Loucy (cell line): ENCODE measurements at regions not wholly inside any gene's neighbourhood (a gene's known extent, or its start where the extent isn't known, plus 50 kb on each side); places are given as distances from the start of the nearest gene placed in this dataset.
"Not testable (repeated sequence)": the region's sequence is repeated elsewhere in the genome, so short reads cannot be mapped to it uniquely, and the experiment has no call there.

Source experiments
- H2AFZ ChIP-seq: fragments of 200-600 bp; sonication (generic); 2 replicates; pipeline ENCODE4 v1.6.0; 2016; ENCODE audit warnings: antibody characterized with exemption, mild to moderate bottlenecking, low read length, moderate library complexity
- H3F3A ChIP-seq: fragments of 200-600 bp; 2 replicates; pipeline ENCODE4 v1.6.0; 2016; ENCODE audit warnings: antibody characterized with exemption, low read depth, mild to moderate bottlenecking
- H3K27me3 ChIP-seq: fragments of 200-600 bp; sonication (generic); 2 replicates; pipeline ENCODE4 v1.6.1; 2014; ENCODE audit warnings: low read length, mild to moderate bottlenecking; ENCODE audit not compliant: insufficient read depth, poor library complexity, severe bottlenecking
- H3K36me3 ChIP-seq: fragments of 200-600 bp; sonication (generic); 2 replicates; pipeline ENCODE4 v1.6.1; 2016; ENCODE audit warnings: low read length; ENCODE audit not compliant: insufficient read depth
- H3K4me1 ChIP-seq: fragments of 200-600 bp; sonication (generic); 2 replicates; pipeline ENCODE4 v1.5.1; 2014; ENCODE audit warnings: low read length, mild to moderate bottlenecking; ENCODE audit not compliant: insufficient read depth, poor library complexity, severe bottlenecking
- H3K4me2 ChIP-seq: fragments of 200-600 bp; sonication (generic); 2 replicates; pipeline ENCODE4 v1.6.0; 2014; ENCODE audit warnings: antibody characterized with exemption, low read length, low read depth, mild to moderate bottlenecking; ENCODE audit not compliant: poor library complexity, severe bottlenecking
- H3K4me3 ChIP-seq: fragments of 200-600 bp; sonication (generic); 2 replicates; pipeline ENCODE4 v1.5.1; 2014; ENCODE audit warnings: low read length, mild to moderate bottlenecking, mixed read lengths; ENCODE audit not compliant: poor library complexity, severe bottlenecking
- H3K79me2 ChIP-seq: fragments of 200-600 bp; sonication (generic); 2 replicates; pipeline ENCODE4 v1.6.1; 2014; ENCODE audit warnings: low read length; ENCODE audit not compliant: insufficient read depth
- H3K9ac ChIP-seq: fragments of 200-600 bp; sonication (generic); 2 replicates; pipeline ENCODE4 v1.6.0; 2014; ENCODE audit warnings: mild to moderate bottlenecking, low read depth, low read length, moderate library complexity; ENCODE audit not compliant: poor library complexity, severe bottlenecking
- H3K9me2 ChIP-seq: fragments of 200-600 bp; sonication (generic); replicated peaks from 2 replicates; pipeline ENCODE4 v1.6.1; 2016; ENCODE audit warnings: low read depth, low read length, mixed read lengths
- H3K9me3 ChIP-seq: fragments of 200-600 bp; sonication (generic); 2 replicates; pipeline ENCODE4 v1.6.1; 2014; ENCODE audit warnings: mild to moderate bottlenecking, antibody characterized with exemption, low read length, low read depth; ENCODE audit not compliant: insufficient read depth
- H4K20me1 ChIP-seq: fragments of 200-600 bp; sonication (generic); 2 replicates; pipeline ENCODE4 v1.6.0; 2014; ENCODE audit warnings: antibody characterized with exemption, low read length, mild to moderate bottlenecking; ENCODE audit not compliant: insufficient read depth, poor library complexity, severe bottlenecking
- EZH2phosphoT487 ChIP-seq: fragments of 200-600 bp; IDR thresholded peaks from 2 replicates; pipeline ENCODE4 v1.6.1; 2018; ENCODE audit warnings: antibody characterized with exemption, mild to moderate bottlenecking, moderate library complexity, borderline replicate concordance
- TF ChIP-seq, protein P1 (sequence below): fragments of 200-600 bp; sonication (generic); conservative IDR thresholded peaks from 2 replicates; pipeline ENCODE4 v1.5.1; 2014; ENCODE audit warnings: mild to moderate bottlenecking, antibody characterized with exemption, low read length

DNA sequence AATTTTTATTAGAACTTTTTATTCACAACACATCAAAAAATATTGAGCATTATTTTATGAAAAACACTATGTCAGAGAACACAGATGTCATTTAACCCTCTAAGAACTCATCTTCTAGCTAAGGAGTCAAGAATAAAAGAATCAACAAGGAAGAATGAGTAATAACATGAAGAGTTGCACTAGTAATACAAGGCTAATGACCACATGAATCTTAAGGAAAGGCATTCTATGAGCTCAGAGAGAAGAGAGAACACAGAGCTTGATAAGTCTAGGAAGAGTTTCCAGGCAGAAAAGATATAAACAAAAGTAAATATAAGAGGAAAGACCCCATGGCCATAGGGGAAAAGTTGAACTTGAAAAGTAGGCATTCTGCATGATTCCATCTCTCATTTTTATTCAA is 166.5 kb downstream of the MAIP1 start:
- Histone ChIP-seq H4K20me1 (no peaks in the 10 kb centered on the region), H3K4me2 (no peak overlapping the region), H3F3A (no peaks in the 10 kb centered on the region), H3K9ac (no peak overlapping the region), H3K4me3 (no peak overlapping the region), H3K9me2 (no peaks in the 10 kb centered on the region), H3K36me3 (no peaks in the 10 kb centered on the region), H3K9me3 (no peaks in the 10 kb centered on the region), H2AFZ (no peak overlapping the region), H3K79me2 (no peaks in the 10 kb centered on the region), H3K4me1 (no peaks in the 10 kb centered on the region), H3K27me3 (no peaks in the 10 kb centered on the region)
- TF ChIP-seq, protein P1, sequence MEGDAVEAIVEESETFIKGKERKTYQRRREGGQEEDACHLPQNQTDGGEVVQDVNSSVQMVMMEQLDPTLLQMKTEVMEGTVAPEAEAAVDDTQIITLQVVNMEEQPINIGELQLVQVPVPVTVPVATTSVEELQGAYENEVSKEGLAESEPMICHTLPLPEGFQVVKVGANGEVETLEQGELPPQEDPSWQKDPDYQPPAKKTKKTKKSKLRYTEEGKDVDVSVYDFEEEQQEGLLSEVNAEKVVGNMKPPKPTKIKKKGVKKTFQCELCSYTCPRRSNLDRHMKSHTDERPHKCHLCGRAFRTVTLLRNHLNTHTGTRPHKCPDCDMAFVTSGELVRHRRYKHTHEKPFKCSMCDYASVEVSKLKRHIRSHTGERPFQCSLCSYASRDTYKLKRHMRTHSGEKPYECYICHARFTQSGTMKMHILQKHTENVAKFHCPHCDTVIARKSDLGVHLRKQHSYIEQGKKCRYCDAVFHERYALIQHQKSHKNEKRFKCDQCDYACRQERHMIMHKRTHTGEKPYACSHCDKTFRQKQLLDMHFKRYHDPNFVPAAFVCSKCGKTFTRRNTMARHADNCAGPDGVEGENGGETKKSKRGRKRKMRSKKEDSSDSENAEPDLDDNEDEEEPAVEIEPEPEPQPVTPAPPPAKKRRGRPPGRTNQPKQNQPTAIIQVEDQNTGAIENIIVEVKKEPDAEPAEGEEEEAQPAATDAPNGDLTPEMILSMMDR, result no peak
- TF ChIP-seq EZH2phosphoT487, result no peak

DNA sequence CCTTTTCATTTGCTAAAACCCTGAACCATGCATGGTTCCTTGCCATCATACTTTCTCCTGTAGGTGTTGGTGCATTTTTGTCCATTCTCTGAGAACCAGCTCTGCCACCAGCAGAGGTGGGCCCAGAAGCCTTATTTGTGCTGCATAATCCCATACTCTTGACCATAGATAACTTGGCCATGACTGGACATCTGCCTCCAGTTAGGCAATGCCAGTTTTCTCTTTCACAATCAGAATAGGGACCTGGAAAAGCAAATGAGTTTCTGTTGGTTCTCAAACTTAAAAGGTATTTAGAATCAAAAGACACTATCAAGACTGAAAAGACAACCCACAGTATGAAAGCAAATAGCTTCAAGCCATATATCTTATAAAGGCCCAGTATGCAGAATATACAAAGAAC is 167.3 kb downstream of the MAIP1 start:
- Histone ChIP-seq H2AFZ (no peak overlapping the region), H3K79me2 (no peaks in the 10 kb centered on the region), H3K9me3 (no peaks in the 10 kb centered on the region), H4K20me1 (no peaks in the 10 kb centered on the region), H3K4me1 (no peaks in the 10 kb centered on the region), H3K4me3 (no peak overlapping the region), H3K36me3 (no peaks in the 10 kb centered on the region), H3K27me3 (no peaks in the 10 kb centered on the region), H3F3A (no peaks in the 10 kb centered on the region), H3K9me2 (no peaks in the 10 kb centered on the region), H3K4me2 (no peak overlapping the region), H3K9ac (no peak overlapping the region)
- no peak for TF ChIP-seq EZH2phosphoT487
- TF ChIP-seq, protein P1, result no peak

DNA sequence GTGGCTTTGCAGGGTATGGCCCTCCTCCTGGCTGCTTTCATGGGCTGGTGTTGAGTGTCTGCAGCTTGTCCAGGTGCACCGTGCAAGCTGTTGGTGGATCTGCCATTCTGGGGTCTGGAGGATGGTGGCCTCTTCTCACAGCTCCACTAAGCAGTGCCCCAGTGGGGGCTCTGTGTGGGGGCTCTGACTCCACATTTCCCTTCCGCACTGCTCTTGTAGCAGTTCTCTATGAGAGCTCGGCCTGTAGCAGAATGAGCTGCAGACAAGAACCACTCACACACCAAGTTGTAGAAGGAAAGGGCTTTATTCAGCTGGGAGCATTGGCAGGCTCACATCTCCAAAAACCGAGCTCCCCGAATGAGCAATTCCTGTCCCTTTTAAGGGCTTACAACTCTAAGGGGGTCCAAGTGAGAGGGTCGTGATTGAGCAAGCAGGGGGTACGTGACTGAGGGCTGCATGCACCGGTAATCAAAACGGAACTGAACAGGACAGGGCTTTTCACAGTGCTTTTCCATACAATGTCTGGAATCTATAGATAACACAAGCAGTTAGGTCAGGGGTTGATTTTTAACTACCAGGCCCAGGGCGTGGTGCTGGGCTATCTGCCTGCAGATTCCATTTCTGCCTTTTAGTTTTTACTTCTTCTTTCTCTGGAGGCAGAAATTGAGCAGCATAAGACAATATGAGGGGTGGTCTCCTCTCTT is 169.4 kb downstream of the MAIP1 start:
- not testable (repeated sequence) for H3K36me3 ChIP-seq, H3K4me2 ChIP-seq, H3K9me2 ChIP-seq, H3K4me1 ChIP-seq, H3K4me3 ChIP-seq, H2AFZ ChIP-seq, H3K9me3 ChIP-seq, H3K9ac ChIP-seq, H3F3A ChIP-seq, H3K27me3 ChIP-seq, H3K79me2 ChIP-seq, H4K20me1 ChIP-seq
